Nephron progenitor cell (in vitro differentiated cells): ENCODE measurements at regions not wholly inside any gene's neighbourhood (a gene's known extent, or its start where the extent isn't known, plus 50 kb on each side); places are given as distances from the start of the nearest gene placed in this dataset.

Experiments
- DNase-seq: peaks from one replicate; pipeline ENCODE4 v3.0.0; 2021
- H3K27ac Mint-ChIP-seq: 2 replicates; pipeline ENCODE4 v1.8.0; 2021; ENCODE audit warnings: mild to moderate bottlenecking, moderate library complexity, mixed read lengths
- H3K27me3 Mint-ChIP-seq: 2 replicates; pipeline ENCODE4 v1.8.0; 2021; ENCODE audit warnings: mild to moderate bottlenecking, low read depth, mixed read lengths; ENCODE audit not compliant: poor library complexity
- H3K36me3 Mint-ChIP-seq: 2 replicates; pipeline ENCODE4 v1.8.0; 2021; ENCODE audit warnings: low read depth, mixed read lengths
- H3K4me1 Mint-ChIP-seq: 2 replicates; pipeline ENCODE4 v1.8.0; 2021; ENCODE audit warnings: mixed read lengths
- H3K4me3 Mint-ChIP-seq: 2 replicates; pipeline ENCODE4 v1.8.0; 2021; ENCODE audit warnings: mild to moderate bottlenecking, moderate library complexity, mixed read lengths
- H3K9me3 Mint-ChIP-seq: 2 replicates; pipeline ENCODE4 v1.8.0; 2021; ENCODE audit warnings: mild to moderate bottlenecking, moderate library complexity, mixed read lengths
- CTCF ChIP-seq: fragments of 200-600 bp; sonication (generic); IDR thresholded peaks from 2 replicates; pipeline ENCODE4 v1.5.0; 2021; ENCODE audit warnings: antibody characterized with exemption

- no peak overlapping the region for H3K27ac Mint-ChIP-seq
- H3K4me1 Mint-ChIP-seq, result no peaks in the 10 kb centered on the region
- DNase-seq, result no peak
- no peak overlapping the region for H3K4me3 Mint-ChIP-seq
- no peaks in the 10 kb centered on the region for H3K9me3 Mint-ChIP-seq
- TF ChIP-seq CTCF, result no peak
- H3K27me3 Mint-ChIP-seq, result peaks cover 2% of the 10 kb centered on the region
- H3K36me3 Mint-ChIP-seq, result no peaks in the 10 kb centered on the region
These were observed 249.5 kb upstream of the SORCS1 start for GRCh38 chr10:107413971-107414370.

- no peak for TF ChIP-seq CTCF
These were observed 245.0 kb upstream of the SORCS1 start for GRCh38 chr10:107409522-107409921.

GRCh38 chr10:107398115-107398514, 233.6 kb upstream of the SORCS1 start:
- Mint-ChIP-seq H3K4me1 (no peaks in the 10 kb centered on the region), H3K27me3 (peaks cover 12% of the 10 kb centered on the region), H3K4me3 (no peak overlapping the region), H3K27ac (no peak overlapping the region), H3K36me3 (no peaks in the 10 kb centered on the region), H3K9me3 (no peaks in the 10 kb centered on the region)
- TF ChIP-seq CTCF, result no peak
- no peak for DNase-seq

More at GRCh38 chr10:107409522-107409921, 245.0 kb upstream of the SORCS1 start:
- Mint-ChIP-seq H3K9me3 (no peaks in the 10 kb centered on the region), H3K36me3 (no peaks in the 10 kb centered on the region), H3K4me3 (no peak overlapping the region), H3K27me3 (peaks cover 2% of the 10 kb centered on the region), H3K27ac (no peak overlapping the region), H3K4me1 (no peaks in the 10 kb centered on the region)
- no peak for DNase-seq

GRCh38 chr10:107391901-107392300, 227.4 kb upstream of the SORCS1 start:
- Mint-ChIP-seq H3K4me3 (no peak overlapping the region), H3K9me3 (no peaks in the 10 kb centered on the region), H3K4me1 (no peaks in the 10 kb centered on the region), H3K36me3 (no peaks in the 10 kb centered on the region), H3K27me3 (peaks cover 5% of the 10 kb centered on the region), H3K27ac (no peak overlapping the region)
- no peak for TF ChIP-seq CTCF
- no peak for DNase-seq

GRCh38 chr10:107390563-107390962, 226.1 kb upstream of the SORCS1 start:
- Mint-ChIP-seq H3K4me3 (no peak overlapping the region), H3K9me3 (no peaks in the 10 kb centered on the region), H3K4me1 (no peaks in the 10 kb centered on the region), H3K27me3 (peaks cover 3% of the 10 kb centered on the region), H3K36me3 (no peaks in the 10 kb centered on the region), H3K27ac (no peak overlapping the region)
- no peak for TF ChIP-seq CTCF
- DNase-seq, result no peak

- no peaks in the 10 kb centered on the region for H3K4me1 Mint-ChIP-seq
- no peak overlapping the region for H3K4me3 Mint-ChIP-seq
- no peaks in the 10 kb centered on the region for H3K36me3 Mint-ChIP-seq
- no peaks in the 10 kb centered on the region for H3K9me3 Mint-ChIP-seq
- DNase-seq, result no peak
- H3K27ac Mint-ChIP-seq, result no peak overlapping the region
- no peaks in the 10 kb centered on the region for H3K27me3 Mint-ChIP-seq
- no peak for TF ChIP-seq CTCF
These were observed 218.9 kb upstream of the SORCS1 start for GRCh38 chr10:107383357-107383756.
